B cell (primary cell): ENCODE measurements at regions not wholly inside any gene's neighbourhood (a gene's known extent, or its start where the extent isn't known, plus 50 kb on each side); places are given as distances from the start of the nearest gene placed in this dataset.

Experiments
- ATAC-seq: fragments of 200-7000 bp; cut with Tn5 transposase; one replicate; pipeline ENCODE4 v1.10.0; 2021; ENCODE audit warnings: low read depth, mild to moderate bottlenecking, moderate number of reproducible peaks, moderate library complexity
- CTCF ChIA-PET: fragments of 350-600 bp; sonication (Branson Sonifier 250); formaldehyde crosslinking; loops from one replicate; lab custom pipeline; 2021; ENCODE audit warnings: antibody characterized with exemption, inconsistent platforms; lab: Charles Lee
- POLR2A ChIA-PET: fragments of 350-600 bp; sonication (Branson Sonifier 250); formaldehyde crosslinking; loops from one replicate; lab custom pipeline; 2021; ENCODE audit warnings: antibody characterized with exemption; lab: Charles Lee
- DNase-seq: peaks from one replicate; pipeline ENCODE4 v3.0.0; 2013
- H2AFZ ChIP-seq: 2 replicates; pipeline ENCODE4 v1.6.1; 2012; ENCODE audit warnings: mild to moderate bottlenecking, low read depth, low read length; ENCODE audit not compliant: insufficient read depth, poor library complexity, severe bottlenecking
- H3K27ac ChIP-seq, 2 donors: 1 replicate in 1 of 2; 2 replicates in 1 of 2; pipeline ENCODE4 v1.5.1; 2012 to 2013; ENCODE audit warnings: low read length in 2 of 2, mild to moderate bottlenecking in 2 of 2, moderate library complexity in 1 of 2
- H3K27me3 ChIP-seq, 4 experiments: fragments of 200-600 bp in 1 of 4; sonication (generic) in 1 of 4; replicated peaks in 1 of 4; 1 replicate in 2 of 4; 2 replicates in 2 of 4; pipeline versions ENCODE4 v1.6.1 to v1.7.0; 2013 to 2016; ENCODE audit warnings: low read length in 3 of 4, mild to moderate bottlenecking in 2 of 4, mixed read lengths in 1 of 4, moderate library complexity in 1 of 4; ENCODE audit not compliant: insufficient read depth in 4 of 4, control insufficient read depth in 3 of 4; ENCODE audit errors: control extremely low read depth in 1 of 4
- H3K36me3 ChIP-seq, 2 experiments: replicated peaks in 1 of 2; 1 replicate in 1 of 2; 2 replicates in 1 of 2; pipeline versions ENCODE4 v1.6.1 to v1.7.1; 2013; ENCODE audit warnings: low read length in 1 of 2; ENCODE audit not compliant: insufficient read depth in 2 of 2, control insufficient read depth in 1 of 2; ENCODE audit errors: control extremely low read depth in 1 of 2, extremely low read depth in 1 of 2
- H3K4me1 ChIP-seq, 2 donors: fragments of 200-600 bp in 1 of 2; sonication (generic) in 1 of 2; 1 replicate in 1 of 2; 2 replicates in 1 of 2; pipeline versions ENCODE4 v1.5.1 to v1.6.1; 2013 to 2017; ENCODE audit warnings: low read length in 2 of 2; ENCODE audit not compliant: control insufficient read depth in 2 of 2, insufficient read depth in 2 of 2
- H3K4me2 ChIP-seq: replicated peaks from 2 replicates; pipeline ENCODE3; 2012; ENCODE audit warnings: mild to moderate bottlenecking, low read depth, low read length; ENCODE audit not compliant: poor library complexity, severe bottlenecking
- H3K4me3 ChIP-seq, 5 experiments: fragments of 200-600 bp in 1 of 5; sonication (generic) in 1 of 5; 1 replicate in 3 of 5; 2 replicates in 2 of 5; pipeline versions ENCODE4 v1.5.1 to v1.7.0; 2011 to 2016; ENCODE audit warnings: low read length in 4 of 5, mild to moderate bottlenecking in 4 of 5, low read depth in 2 of 5, control low read depth in 1 of 5, moderate library complexity in 1 of 5; ENCODE audit not compliant: insufficient read depth in 1 of 5; ENCODE audit errors: control extremely low read depth in 1 of 5, extremely low read depth in 1 of 5
- H3K79me2 ChIP-seq: fragments of 200-600 bp; sonication (generic); one replicate; pipeline ENCODE4 v1.6.0; 2016; ENCODE audit warnings: low read length; ENCODE audit not compliant: control insufficient read depth, insufficient read depth
- H3K9ac ChIP-seq: fragments of 200-600 bp; sonication (generic); 2 replicates; pipeline ENCODE4 v1.6.1; 2017; ENCODE audit warnings: mild to moderate bottlenecking, low read length, moderate library complexity
- H3K9me3 ChIP-seq, 3 donors: one replicate each; pipeline versions ENCODE4 v1.6.1 to v1.7.1; 2013; ENCODE audit warnings: low read length in 2 of 3; ENCODE audit not compliant: control insufficient read depth in 2 of 3, insufficient read depth in 1 of 3; ENCODE audit errors: control extremely low read depth in 1 of 3
- H4K20me1 ChIP-seq: 2 replicates; pipeline ENCODE4 v1.6.0; 2012; ENCODE audit warnings: mild to moderate bottlenecking, low read length; ENCODE audit not compliant: insufficient read depth, control insufficient read depth, poor library complexity, severe bottlenecking
- H3K27ac Mint-ChIP-seq: one replicate; pipeline ENCODE4 v1.8.0; 2021; ENCODE audit warnings: mixed read lengths
- H3K27me3 Mint-ChIP-seq: one replicate; pipeline ENCODE4 v1.8.0; 2021; ENCODE audit warnings: mixed read lengths
- H3K4me1 Mint-ChIP-seq: one replicate; pipeline ENCODE4 v1.8.0; 2021; ENCODE audit warnings: mixed read lengths
- H3K4me3 Mint-ChIP-seq: one replicate; pipeline ENCODE4 v1.8.0; 2021; ENCODE audit warnings: mixed read lengths
- H3K9me3 Mint-ChIP-seq: one replicate; pipeline ENCODE4 v1.8.0; 2022; ENCODE audit warnings: mixed read lengths; ENCODE audit not compliant: insufficient read depth
- CTCF ChIP-seq: fragments of 200-600 bp; IDR thresholded peaks from one replicate; pipeline ENCODE4 v1.8.0; 2022; ENCODE audit warnings: antibody characterized with exemption, mild to moderate bottlenecking
- EZH2 ChIP-seq: IDR thresholded peaks from 2 replicates; pipeline ENCODE4 v1.6.1; 2012; ENCODE audit warnings: borderline replicate concordance, low read depth, mild to moderate bottlenecking, moderate library complexity, low read length; ENCODE audit not compliant: insufficient read depth, poor library complexity, severe bottlenecking
- WGBS: methylation state at CpG from one replicate; pipeline ENCODE4 v1.1.5; 2013; ENCODE audit warnings: missing lambda C conversion rate; ENCODE audit not compliant: insufficient coverage; 5-methylcytosine and 5-hydroxymethylcytosine counted together
- intact Hi-C: fragments of 100-400 bp; cut with micrococcal nuclease; formaldehyde crosslinking; loops from one replicate; pipeline ENCODE4 v1.10.0; 2022

GRCh38 chr2:201978986-201979385, 54.7 kb upstream of the FZD7 start:
- Histone ChIP-seq H2AFZ (no peak overlapping the region), H4K20me1 (no peaks in the 10 kb centered on the region), H3K36me3 (no peaks in the 10 kb centered on the region), H3K27me3 (peaks cover 0 to 4% (median 2%) of the 10 kb centered on the region in 4 experiments), H3K4me2 (no peak overlapping the region), H3K4me3 (no peak overlapping the region), H3K9ac (no peak overlapping the region), H3K4me1 (no peaks in the 10 kb centered on the region), H3K79me2 (no peaks in the 10 kb centered on the region), H3K9me3 (no peaks in the 10 kb centered on the region), H3K27ac (no peak overlapping the region)
- POLR2A ChIA-PET, result no interaction called here
- Mint-ChIP-seq H3K4me1 (no peaks in the 10 kb centered on the region), H3K27me3 (peaks cover 27% of the 10 kb centered on the region), H3K9me3 (no peaks in the 10 kb centered on the region), H3K4me3 (no peak overlapping the region), H3K27ac (no peak overlapping the region)
- ATAC-seq, result no peak
- 88% methylated on average over 4 of the region's 4 CpGs for WGBS
- no peak for TF ChIP-seq CTCF
- intact Hi-C loops, result no loop called here
- DNase-seq, result no peak
- CTCF ChIA-PET, result interaction anchor here (0.7 kb wide), 1 partner anchor 198 kb away, joined by 3 read pairs; the partner anchor contains the start of gene ALS2

- no peaks in the 10 kb centered on the region for H3K4me1 ChIP-seq
- H3K4me1 Mint-ChIP-seq, result no peaks in the 10 kb centered on the region
These were observed 53.2 kb upstream of the FZD7 start for GRCh38 chr2:201980389-201980821.

More at GRCh38 chr2:201980389-201980821, 53.2 kb upstream of the FZD7 start:
- no peak for ATAC-seq
- no peaks in the 10 kb centered on the region for H3K9me3 ChIP-seq
- ChIA-PET POLR2A (no interaction called here), CTCF (interaction anchor here (0.7 kb wide), 1 partner anchor 18 kb away, joined by 3 read pairs; no protein-coding TSS in a partner anchor)
- no peak for DNase-seq
- Mint-ChIP-seq H3K27ac (no peak overlapping the region), H3K27me3 (peaks cover 27% of the 10 kb centered on the region), H3K4me3 (no peak overlapping the region), H3K9me3 (no peaks in the 10 kb centered on the region)
- H3K79me2 ChIP-seq, result no peaks in the 10 kb centered on the region
- TF ChIP-seq CTCF, result no peak
- no peak for TF ChIP-seq EZH2
- H3K27ac ChIP-seq, result no peak overlapping the region
- no peak overlapping the region for H3K4me3 ChIP-seq
- no peak overlapping the region for H2AFZ ChIP-seq
- no peaks in the 10 kb centered on the region for H4K20me1 ChIP-seq
- H3K4me2 ChIP-seq, result no peak overlapping the region
- H3K36me3 ChIP-seq, result no peaks in the 10 kb centered on the region
- H3K27me3 ChIP-seq, result peaks cover 0 to 4% (median 2%) of the 10 kb centered on the region in 4 experiments
- no peak overlapping the region for H3K9ac ChIP-seq
- WGBS, result 73% methylated on average over 7 of the region's 8 CpGs
- intact Hi-C loops, result no loop called here
